Endothelial cell (in vitro differentiated cells): ENCODE measurements at regions not wholly inside any gene's neighbourhood (a gene's known extent, or its start where the extent isn't known, plus 50 kb on each side); places are given as distances from the start of the nearest gene placed in this dataset.

Source experiments
- DNase-seq: peaks from one replicate; pipeline ENCODE4 v3.0.0; 2021; ENCODE audit warnings: low spot score
- H3K27ac Mint-ChIP-seq: one replicate; pipeline ENCODE4 v1.8.0; 2021; ENCODE audit warnings: mixed read lengths, inconsistent platforms; ENCODE audit not compliant: unreplicated experiment
- H3K27me3 Mint-ChIP-seq: one replicate; pipeline ENCODE4 v1.8.0; 2021; ENCODE audit warnings: mild to moderate bottlenecking, moderate library complexity, mixed read lengths, inconsistent platforms; ENCODE audit not compliant: unreplicated experiment
- H3K36me3 Mint-ChIP-seq: one replicate; pipeline ENCODE4 v1.8.0; 2021; ENCODE audit warnings: mild to moderate bottlenecking, low read depth, mixed read lengths, inconsistent platforms; ENCODE audit not compliant: unreplicated experiment
- H3K4me1 Mint-ChIP-seq: one replicate; pipeline ENCODE4 v1.8.0; 2021; ENCODE audit warnings: mild to moderate bottlenecking, mixed read lengths, inconsistent platforms; ENCODE audit not compliant: unreplicated experiment
- H3K4me3 Mint-ChIP-seq: one replicate; pipeline ENCODE4 v1.8.0; 2021; ENCODE audit warnings: mild to moderate bottlenecking, mixed read lengths, inconsistent platforms; ENCODE audit not compliant: unreplicated experiment
- H3K9me3 Mint-ChIP-seq: one replicate; pipeline ENCODE4 v1.8.0; 2021; ENCODE audit warnings: mixed read lengths, inconsistent platforms; ENCODE audit not compliant: unreplicated experiment
- TF ChIP-seq, protein P1 (sequence below): fragments of 200-600 bp; sonication (generic); IDR thresholded peaks from one replicate; pipeline ENCODE4 v1.5.0; 2021; ENCODE audit warnings: antibody characterized with exemption; ENCODE audit not compliant: unreplicated experiment

GRCh38 chr5:135715267-135716055 lies 119.0 kb upstream of the SLC25A48 start:
- Mint-ChIP-seq H3K36me3 (no peaks in the 10 kb centered on the region), H3K4me3 (no peak overlapping the region), H3K27me3 (no peaks in the 10 kb centered on the region), H3K27ac (no peak overlapping the region), H3K9me3 (no peaks in the 10 kb centered on the region), H3K4me1 (peaks cover 6% of the 10 kb centered on the region)
- DNase-seq, result no peak
- TF ChIP-seq, protein P1, sequence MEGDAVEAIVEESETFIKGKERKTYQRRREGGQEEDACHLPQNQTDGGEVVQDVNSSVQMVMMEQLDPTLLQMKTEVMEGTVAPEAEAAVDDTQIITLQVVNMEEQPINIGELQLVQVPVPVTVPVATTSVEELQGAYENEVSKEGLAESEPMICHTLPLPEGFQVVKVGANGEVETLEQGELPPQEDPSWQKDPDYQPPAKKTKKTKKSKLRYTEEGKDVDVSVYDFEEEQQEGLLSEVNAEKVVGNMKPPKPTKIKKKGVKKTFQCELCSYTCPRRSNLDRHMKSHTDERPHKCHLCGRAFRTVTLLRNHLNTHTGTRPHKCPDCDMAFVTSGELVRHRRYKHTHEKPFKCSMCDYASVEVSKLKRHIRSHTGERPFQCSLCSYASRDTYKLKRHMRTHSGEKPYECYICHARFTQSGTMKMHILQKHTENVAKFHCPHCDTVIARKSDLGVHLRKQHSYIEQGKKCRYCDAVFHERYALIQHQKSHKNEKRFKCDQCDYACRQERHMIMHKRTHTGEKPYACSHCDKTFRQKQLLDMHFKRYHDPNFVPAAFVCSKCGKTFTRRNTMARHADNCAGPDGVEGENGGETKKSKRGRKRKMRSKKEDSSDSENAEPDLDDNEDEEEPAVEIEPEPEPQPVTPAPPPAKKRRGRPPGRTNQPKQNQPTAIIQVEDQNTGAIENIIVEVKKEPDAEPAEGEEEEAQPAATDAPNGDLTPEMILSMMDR, result no peak

DNA sequence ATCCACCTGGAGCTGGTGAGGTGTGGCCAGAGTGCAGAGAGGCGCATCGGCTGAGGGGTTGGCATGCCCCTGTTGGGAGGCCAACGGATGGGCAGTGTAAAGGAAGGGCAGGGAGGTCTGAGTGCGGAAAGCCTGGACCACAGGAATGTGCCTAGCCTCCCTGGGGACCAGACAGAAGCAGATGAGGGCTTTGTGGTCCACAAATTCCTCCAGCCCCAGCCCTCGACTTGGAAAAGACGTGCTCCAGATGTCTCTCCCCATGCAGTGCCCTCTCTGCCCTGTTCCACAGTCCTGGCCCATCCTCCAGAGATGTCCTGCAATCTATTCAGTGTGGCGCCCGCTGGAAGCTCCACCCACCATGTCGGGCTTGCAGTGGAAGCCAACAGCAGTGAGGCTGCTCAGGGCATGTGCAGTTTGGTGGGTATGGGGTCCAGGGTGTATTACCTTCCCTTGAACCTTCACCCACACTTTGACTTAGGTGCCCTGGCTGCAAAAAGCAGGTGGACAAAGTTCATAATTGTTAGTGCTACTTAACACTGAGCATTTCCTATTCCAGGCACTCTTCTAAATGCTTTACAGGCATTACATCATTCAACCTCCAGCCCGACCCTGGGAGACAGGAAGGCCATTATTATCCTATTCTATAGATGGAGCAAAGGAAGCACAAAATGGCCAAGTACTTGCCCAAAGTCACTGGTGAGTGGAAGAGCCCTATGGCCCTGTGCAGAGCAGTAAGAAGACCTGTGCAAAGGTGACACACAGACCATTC lies 120.2 kb upstream of the SLC25A48 start:
- Mint-ChIP-seq H3K4me3 (no peak overlapping the region), H3K36me3 (no peaks in the 10 kb centered on the region), H3K4me1 (peaks cover 6% of the 10 kb centered on the region), H3K27ac (no peak overlapping the region), H3K9me3 (no peaks in the 10 kb centered on the region), H3K27me3 (no peaks in the 10 kb centered on the region)
- TF ChIP-seq, protein P1, result no peak
- no peak for DNase-seq

DNA sequence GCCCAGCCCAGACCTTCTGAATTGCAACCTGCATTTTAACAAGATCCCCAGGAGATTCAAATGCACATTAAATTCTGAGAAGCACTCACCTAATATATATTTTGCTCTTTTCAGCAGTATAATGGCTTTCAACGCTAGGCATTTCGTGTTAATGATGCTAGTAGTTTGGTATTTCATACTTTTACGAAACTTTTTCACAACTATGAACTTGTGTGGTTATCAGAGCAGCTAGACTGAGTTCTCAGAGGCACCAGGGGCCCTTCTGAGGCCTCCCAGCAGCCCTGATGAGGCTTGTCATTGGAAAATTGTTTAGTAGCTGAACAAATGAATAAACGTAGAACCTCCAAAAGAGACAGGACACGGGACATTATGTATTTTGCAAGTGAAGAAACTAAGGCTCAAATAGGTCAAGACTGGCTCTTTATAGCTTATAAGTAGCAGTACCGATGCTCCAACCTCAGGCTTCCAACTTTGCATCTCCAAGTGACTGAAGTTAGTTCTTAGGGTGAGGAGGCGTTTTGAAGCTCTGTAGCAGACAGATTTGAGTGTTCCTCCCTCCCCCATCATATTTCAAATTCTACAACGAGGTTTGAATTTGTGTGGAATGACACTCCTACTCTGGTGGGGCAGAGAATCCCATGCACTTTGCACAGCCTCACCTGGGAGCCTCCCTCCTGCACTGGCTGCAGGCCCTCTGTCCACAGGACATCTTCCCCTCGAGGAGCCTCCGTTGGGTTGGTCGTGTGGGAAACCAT lies 121.1 kb upstream of the SLC25A48 start:
- Mint-ChIP-seq H3K4me3 (no peak overlapping the region), H3K27ac (no peak overlapping the region), H3K9me3 (no peaks in the 10 kb centered on the region), H3K4me1 (peaks cover 6% of the 10 kb centered on the region), H3K36me3 (no peaks in the 10 kb centered on the region), H3K27me3 (no peaks in the 10 kb centered on the region)
- DNase-seq, result no peak
- TF ChIP-seq, protein P1, result no peak

- Mint-ChIP-seq H3K9me3 (no peaks in the 10 kb centered on the region), H3K4me3 (no peak overlapping the region), H3K27me3 (peaks cover 2% of the 10 kb centered on the region), H3K27ac (no peak overlapping the region), H3K4me1 (peaks cover 6% of the 10 kb centered on the region), H3K36me3 (no peaks in the 10 kb centered on the region)
- no peak for DNase-seq
- TF ChIP-seq, protein P1, result no peak
Observed at GRCh38 chr5:135711911-135712310, 122.6 kb upstream of the SLC25A48 start.
